ENCODE measurements at regions not wholly inside any gene's neighbourhood (a gene's known extent, or its start where the extent isn't known, plus 50 kb on each side); places are given as distances from the start of the nearest gene placed in this dataset.

- DNase-seq (ENCODE audit: low read depth): no peak
These were observed 241.0 kb downstream of the GLI2 start for GRCh38 chr2:120976501-120977307.

GRCh38 chr2:120977582-120978358 is 242.1 kb downstream of the GLI2 start:
- no peak for DNase-seq (ENCODE audit: low read depth)

GRCh38 chr2:120978359-120979050 is 242.8 kb downstream of the GLI2 start:
- DNase-seq (ENCODE audit: low read depth): no peak

GRCh38 chr2:120979398-120979797 is 243.7 kb downstream of the GLI2 start:
- no peak for DNase-seq (ENCODE audit: low read depth)

GRCh38 chr2:120979921-120980320 is 244.3 kb downstream of the GLI2 start:
- no peak for DNase-seq (ENCODE audit: low read depth)

GRCh38 chr2:120981443-120981842 is 245.8 kb downstream of the GLI2 start:
- DNase-seq (ENCODE audit: low read depth): no peak

GRCh38 chr2:120982598-120982997 is 246.9 kb downstream of the GLI2 start:
- DNase-seq (ENCODE audit: low read depth): no peak

GRCh38 chr2:120983344-120983743 is 247.7 kb downstream of the GLI2 start:
- peak; percentile 79 for DNase-seq (ENCODE audit: low read depth)

GRCh38 chr2:120984046-120984445 is 248.4 kb downstream of the GLI2 start:
- peak; percentile 20 for DNase-seq (ENCODE audit: low read depth)

- no peak for DNase-seq (ENCODE audit: low read depth)
These were observed 248.9 kb downstream of the GLI2 start for GRCh38 chr2:120984452-120985173.

- no peak for DNase-seq (ENCODE audit: low read depth)
These were observed 249.7 kb downstream of the GLI2 start for GRCh38 chr2:120985174-120985996.

- DNase-seq (ENCODE audit: low read depth): no peak
These were observed 250.5 kb downstream of the GLI2 start for GRCh38 chr2:120985997-120986651.

- no peak for DNase-seq (ENCODE audit: low read depth)
These were observed 251.4 kb downstream of the GLI2 start for GRCh38 chr2:120986898-120987650.

- DNase-seq (ENCODE audit: low read depth): no peak
These were observed 252.5 kb downstream of the GLI2 start for GRCh38 chr2:120988051-120988699.

GRCh38 chr2:120988700-120989511 is 253.2 kb downstream of the GLI2 start:
- no peak for DNase-seq (ENCODE audit: low read depth)

- DNase-seq (ENCODE audit: low read depth): no peak
These were observed 254.1 kb downstream of the GLI2 start for GRCh38 chr2:120989512-120990441.

- DNase-seq (ENCODE audit: low read depth): no peak
These were observed 254.8 kb downstream of the GLI2 start for GRCh38 chr2:120990451-120990871.

All from LHCN-M2 (cell line).